ENCODE measurements at regions not wholly inside any gene's neighbourhood (a gene's known extent, or its start where the extent isn't known, plus 50 kb on each side); places are given as distances from the start of the nearest gene placed in this dataset.

- Histone ChIP-seq H3K36me3 (ENCODE audit: insufficient read depth, low read length) (no peaks in the 10 kb centered on the region), H3K9ac (ENCODE audit: low read length) (no peak overlapping the region), H3K4me1 (ENCODE audit: insufficient read depth, low read length) (no peaks in the 10 kb centered on the region), H3K27ac (ENCODE audit: low read depth, low read length) (no peak overlapping the region), H3K4me3 (ENCODE audit: low read depth in 1 of 2, low read length in 2 of 2) (no peak overlapping the region), H3K27me3 (ENCODE audit: control insufficient read depth in 1 of 2, insufficient read depth in 2 of 2, low read length in 2 of 2) (no peaks in the 10 kb centered on the region), H3K9me3 (ENCODE audit: low read length) (no peaks in the 10 kb centered on the region)
Observed at GRCh38 chr13:50149214-50149613, 134.0 kb downstream of the KCNRG start.

- Histone ChIP-seq H3K36me3 (ENCODE audit: insufficient read depth, low read length) (no peaks in the 10 kb centered on the region), H3K27ac (ENCODE audit: low read depth, low read length) (no peak overlapping the region), H3K4me3 (ENCODE audit: low read depth in 1 of 2, low read length in 2 of 2) (no peak overlapping the region), H3K27me3 (ENCODE audit: control insufficient read depth in 1 of 2, insufficient read depth in 2 of 2, low read length in 2 of 2) (no peaks in the 10 kb centered on the region), H3K9me3 (ENCODE audit: low read length) (no peaks in the 10 kb centered on the region), H3K9ac (ENCODE audit: low read length) (no peak overlapping the region), H3K4me1 (ENCODE audit: insufficient read depth, low read length) (no peaks in the 10 kb centered on the region)
Observed at GRCh38 chr13:50149932-50150331, 134.7 kb downstream of the KCNRG start.

GRCh38 chr13:50152224-50152623, 137.0 kb downstream of the KCNRG start:
- no peak overlapping the region for H3K27ac ChIP-seq (ENCODE audit: low read depth, low read length)

GRCh38 chr13:50152655-50153309, 137.5 kb downstream of the KCNRG start:
- H3K27me3 ChIP-seq (ENCODE audit: control insufficient read depth in 1 of 2, insufficient read depth in 2 of 2, low read length in 2 of 2): no peaks in the 10 kb centered on the region
- no peak overlapping the region for H3K4me3 ChIP-seq (ENCODE audit: low read depth in 1 of 2, low read length in 2 of 2)
- H3K36me3 ChIP-seq (ENCODE audit: insufficient read depth, low read length): no peaks in the 10 kb centered on the region
- H3K4me1 ChIP-seq (ENCODE audit: insufficient read depth, low read length): no peaks in the 10 kb centered on the region
- H3K9me3 ChIP-seq (ENCODE audit: low read length): no peaks in the 10 kb centered on the region
- H3K27ac ChIP-seq (ENCODE audit: low read depth, low read length): no peak overlapping the region
- H3K9ac ChIP-seq (ENCODE audit: low read length): no peak overlapping the region

More at GRCh38 chr13:50152224-50152623, 137.0 kb downstream of the KCNRG start:
- H3K36me3 ChIP-seq (ENCODE audit: insufficient read depth, low read length): no peaks in the 10 kb centered on the region
- no peaks in the 10 kb centered on the region for H3K9me3 ChIP-seq (ENCODE audit: low read length)
- no peaks in the 10 kb centered on the region for H3K27me3 ChIP-seq (ENCODE audit: control insufficient read depth in 1 of 2, insufficient read depth in 2 of 2, low read length in 2 of 2)
- no peaks in the 10 kb centered on the region for H3K4me1 ChIP-seq (ENCODE audit: insufficient read depth, low read length)
- no peak overlapping the region for H3K4me3 ChIP-seq (ENCODE audit: low read depth in 1 of 2, low read length in 2 of 2)
- no peak overlapping the region for H3K9ac ChIP-seq (ENCODE audit: low read length)

GRCh38 chr13:50153401-50153800, 138.2 kb downstream of the KCNRG start:
- Histone ChIP-seq H3K4me1 (ENCODE audit: insufficient read depth, low read length) (no peaks in the 10 kb centered on the region), H3K27ac (ENCODE audit: low read depth, low read length) (no peak overlapping the region), H3K4me3 (ENCODE audit: low read depth in 1 of 2, low read length in 2 of 2) (no peak overlapping the region), H3K9ac (ENCODE audit: low read length) (no peak overlapping the region), H3K9me3 (ENCODE audit: low read length) (no peaks in the 10 kb centered on the region), H3K36me3 (ENCODE audit: insufficient read depth, low read length) (no peaks in the 10 kb centered on the region), H3K27me3 (ENCODE audit: control insufficient read depth in 1 of 2, insufficient read depth in 2 of 2, low read length in 2 of 2) (no peaks in the 10 kb centered on the region)

GRCh38 chr13:50153876-50154275, 138.6 kb downstream of the KCNRG start:
- Histone ChIP-seq H3K27ac (ENCODE audit: low read depth, low read length) (no peak overlapping the region), H3K36me3 (ENCODE audit: insufficient read depth, low read length) (no peaks in the 10 kb centered on the region), H3K9ac (ENCODE audit: low read length) (no peak overlapping the region), H3K27me3 (ENCODE audit: control insufficient read depth in 1 of 2, insufficient read depth in 2 of 2, low read length in 2 of 2) (no peaks in the 10 kb centered on the region), H3K9me3 (ENCODE audit: low read length) (no peaks in the 10 kb centered on the region), H3K4me3 (ENCODE audit: low read depth in 1 of 2, low read length in 2 of 2) (no peak overlapping the region), H3K4me1 (ENCODE audit: insufficient read depth, low read length) (no peaks in the 10 kb centered on the region)

- H3K9me3 ChIP-seq (ENCODE audit: low read length): no peaks in the 10 kb centered on the region
- no peaks in the 10 kb centered on the region for H3K27me3 ChIP-seq (ENCODE audit: control insufficient read depth in 1 of 2, insufficient read depth in 2 of 2, low read length in 2 of 2)
- H3K27ac ChIP-seq (ENCODE audit: low read depth, low read length): no peak overlapping the region
- no peak overlapping the region for H3K9ac ChIP-seq (ENCODE audit: low read length)
- no peaks in the 10 kb centered on the region for H3K4me1 ChIP-seq (ENCODE audit: insufficient read depth, low read length)
- H3K4me3 ChIP-seq (ENCODE audit: low read depth in 1 of 2, low read length in 2 of 2): no peak overlapping the region
- H3K36me3 ChIP-seq (ENCODE audit: insufficient read depth, low read length): no peaks in the 10 kb centered on the region
Observed at GRCh38 chr13:50154697-50155096, 139.5 kb downstream of the KCNRG start.

- H3K9ac ChIP-seq (ENCODE audit: low read length): no peak overlapping the region
Observed at GRCh38 chr13:50156140-50156539, 140.9 kb downstream of the KCNRG start.

GRCh38 chr13:50156561-50157127, 141.4 kb downstream of the KCNRG start:
- Histone ChIP-seq H3K27ac (ENCODE audit: low read depth, low read length) (no peak overlapping the region), H3K9ac (ENCODE audit: low read length) (no peak overlapping the region), H3K27me3 (ENCODE audit: control insufficient read depth in 1 of 2, insufficient read depth in 2 of 2, low read length in 2 of 2) (no peaks in the 10 kb centered on the region), H3K36me3 (ENCODE audit: insufficient read depth, low read length) (no peaks in the 10 kb centered on the region), H3K9me3 (ENCODE audit: low read length) (no peaks in the 10 kb centered on the region), H3K4me1 (ENCODE audit: insufficient read depth, low read length) (no peaks in the 10 kb centered on the region), H3K4me3 (ENCODE audit: low read depth in 1 of 2, low read length in 2 of 2) (no peak overlapping the region)

More at GRCh38 chr13:50156140-50156539, 140.9 kb downstream of the KCNRG start:
- Histone ChIP-seq H3K27ac (ENCODE audit: low read depth, low read length) (no peak overlapping the region), H3K36me3 (ENCODE audit: insufficient read depth, low read length) (no peaks in the 10 kb centered on the region), H3K4me3 (ENCODE audit: low read depth in 1 of 2, low read length in 2 of 2) (no peak overlapping the region), H3K4me1 (ENCODE audit: insufficient read depth, low read length) (no peaks in the 10 kb centered on the region), H3K27me3 (ENCODE audit: control insufficient read depth in 1 of 2, insufficient read depth in 2 of 2, low read length in 2 of 2) (no peaks in the 10 kb centered on the region), H3K9me3 (ENCODE audit: low read length) (no peaks in the 10 kb centered on the region)

- Histone ChIP-seq H3K4me3 (ENCODE audit: low read depth in 1 of 2, low read length in 2 of 2) (no peak overlapping the region), H3K27me3 (ENCODE audit: control insufficient read depth in 1 of 2, insufficient read depth in 2 of 2, low read length in 2 of 2) (no peaks in the 10 kb centered on the region), H3K9me3 (ENCODE audit: low read length) (no peaks in the 10 kb centered on the region), H3K36me3 (ENCODE audit: insufficient read depth, low read length) (no peaks in the 10 kb centered on the region), H3K9ac (ENCODE audit: low read length) (no peak overlapping the region), H3K4me1 (ENCODE audit: insufficient read depth, low read length) (no peaks in the 10 kb centered on the region), H3K27ac (ENCODE audit: low read depth, low read length) (no peak overlapping the region)
Observed at GRCh38 chr13:50158385-50159165, 143.3 kb downstream of the KCNRG start.

- Histone ChIP-seq H3K4me1 (ENCODE audit: insufficient read depth, low read length) (no peaks in the 10 kb centered on the region), H3K36me3 (ENCODE audit: insufficient read depth, low read length) (no peaks in the 10 kb centered on the region), H3K27ac (ENCODE audit: low read depth, low read length) (no peak overlapping the region)
Observed at GRCh38 chr13:50159607-50160006, 144.4 kb downstream of the KCNRG start.

More at GRCh38 chr13:50159607-50160006, 144.4 kb downstream of the KCNRG start:
- H3K9ac ChIP-seq (ENCODE audit: low read length): no peak overlapping the region
- H3K4me3 ChIP-seq (ENCODE audit: low read depth in 1 of 2, low read length in 2 of 2): no peak overlapping the region
- H3K27me3 ChIP-seq (ENCODE audit: control insufficient read depth in 1 of 2, insufficient read depth in 2 of 2, low read length in 2 of 2): no peaks in the 10 kb centered on the region
- no peaks in the 10 kb centered on the region for H3K9me3 ChIP-seq (ENCODE audit: low read length)

Data from muscle layer of colon (tissue), 2 donors.